COLO668 (cell line): ENCODE measurements at regions not wholly inside any gene's neighbourhood (a gene's known extent, or its start where the extent isn't known, plus 50 kb on each side); places are given as distances from the start of the nearest gene placed in this dataset.
A peak's percentile ranks its signal among the peaks of the same experiment; 100 is the strongest.

Experiments used
- DNase-seq: peaks from one replicate; lab custom pipeline; 2025; ENCODE audit not compliant: unreplicated experiment; lab: John Stamatoyannopoulos, UW

DNA sequence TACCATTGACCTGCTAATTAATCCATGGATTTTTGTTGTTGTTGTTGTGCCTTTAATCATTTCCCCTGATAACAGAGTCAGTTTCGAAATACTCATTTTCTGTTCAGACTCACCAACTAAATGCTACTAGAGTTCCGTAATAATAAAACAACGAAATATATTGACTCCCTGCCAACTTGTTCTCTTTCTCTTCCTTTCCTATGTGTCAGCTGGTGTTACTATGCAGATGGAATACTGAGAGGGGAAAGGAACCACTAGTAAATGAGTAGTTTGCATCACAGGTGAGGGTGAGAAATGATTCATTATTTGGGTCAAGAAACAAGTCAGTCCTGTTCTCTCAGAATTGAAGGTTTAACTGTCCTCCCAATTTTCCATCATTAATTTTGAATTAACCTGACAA is 1027.3 kb downstream of the TUSC7 start:
- DNase-seq: no peak

DNA sequence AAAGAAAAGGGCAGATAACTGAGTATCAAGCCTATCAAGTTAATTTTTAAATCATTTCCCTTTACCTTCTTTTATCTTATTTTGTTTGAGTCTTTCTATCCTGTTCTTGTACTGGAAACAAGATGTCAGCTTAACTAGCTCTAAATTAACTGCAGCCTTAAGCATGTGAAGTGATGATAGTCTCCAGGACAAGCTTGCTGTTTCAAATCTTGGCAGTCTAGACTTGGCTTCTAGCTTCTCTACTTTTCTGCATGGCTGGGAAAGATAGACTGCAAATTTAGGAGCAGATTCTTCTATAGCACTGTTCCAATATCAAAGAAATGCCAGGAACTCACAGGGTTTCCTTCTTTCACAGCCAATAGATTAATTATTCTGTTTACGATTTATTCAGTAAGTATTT is 1034.4 kb downstream of the TUSC7 start:
- DNase-seq: no peak

GRCh38 chr3:117744935-117745334 is 1035.4 kb downstream of the TUSC7 start:
- DNase-seq: no peak

- DNase-seq: no peak
Measured at GRCh38 chr3:117745516-117745915, 1035.9 kb downstream of the TUSC7 start.

DNA sequence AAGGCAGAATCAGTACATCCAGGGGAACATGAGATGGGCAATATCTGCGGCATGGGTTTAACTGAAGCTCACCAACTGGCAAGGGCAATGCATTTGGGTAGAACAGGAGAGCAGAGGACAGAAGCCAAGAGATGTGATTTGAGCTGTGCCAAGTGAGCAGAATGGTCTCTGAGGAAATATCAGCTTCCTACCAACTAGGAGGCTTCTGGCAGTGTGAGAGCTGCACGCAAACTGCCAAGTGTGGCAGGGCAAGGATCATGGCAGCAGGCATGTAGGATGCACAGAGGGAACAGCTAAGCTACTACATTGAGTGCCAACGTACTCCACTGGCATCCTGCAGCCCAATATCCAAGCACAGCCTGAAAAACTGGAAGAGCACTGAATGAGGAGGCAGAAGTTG is 1036.5 kb downstream of the TUSC7 start:
- DNase-seq: no peak

DNA sequence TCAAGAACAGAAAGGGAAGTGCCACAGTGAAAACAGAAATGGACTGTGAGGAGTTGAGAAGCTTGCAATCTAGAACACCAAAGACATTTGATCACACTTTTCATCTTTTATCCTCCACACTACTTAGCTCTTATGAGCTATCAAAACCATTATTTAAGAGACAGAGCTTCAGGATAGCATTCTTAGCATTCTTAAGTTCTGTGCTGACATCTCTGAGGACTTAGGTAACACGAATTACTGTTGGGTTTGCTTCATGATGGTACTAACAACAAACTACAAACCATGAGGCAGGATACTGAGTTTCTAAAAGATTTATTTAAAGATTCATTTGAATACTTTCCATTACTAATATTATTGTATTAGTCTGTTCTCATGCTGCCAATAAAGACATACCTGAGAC is 1038.6 kb downstream of the TUSC7 start:
- DNase-seq: no peak

- no peak for DNase-seq
Measured at GRCh38 chr3:117750674-117751269, 1041.2 kb downstream of the TUSC7 start.

DNA sequence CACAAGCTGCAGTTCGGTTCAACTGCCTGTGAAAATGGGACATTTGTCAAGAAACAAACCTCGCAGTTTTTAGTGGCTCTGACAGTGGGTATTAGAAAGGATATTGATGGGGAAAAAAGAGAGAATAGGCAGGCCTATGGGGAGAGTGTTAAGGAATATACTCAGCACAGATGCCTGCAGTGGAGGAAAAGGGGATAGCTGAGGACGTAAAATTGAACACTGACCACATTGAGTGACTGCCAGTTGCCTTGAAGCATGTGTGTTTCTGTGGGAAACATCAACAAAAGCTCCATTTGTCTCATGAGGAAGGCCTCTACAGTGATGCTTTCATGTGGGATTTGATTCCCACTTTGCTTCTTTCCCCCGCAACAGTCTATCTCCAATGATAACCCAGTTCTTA is 1042.1 kb downstream of the TUSC7 start:
- no peak for DNase-seq

GRCh38 chr3:117752984-117753717 is 1043.6 kb downstream of the TUSC7 start:
- DNase-seq: no peak

DNA sequence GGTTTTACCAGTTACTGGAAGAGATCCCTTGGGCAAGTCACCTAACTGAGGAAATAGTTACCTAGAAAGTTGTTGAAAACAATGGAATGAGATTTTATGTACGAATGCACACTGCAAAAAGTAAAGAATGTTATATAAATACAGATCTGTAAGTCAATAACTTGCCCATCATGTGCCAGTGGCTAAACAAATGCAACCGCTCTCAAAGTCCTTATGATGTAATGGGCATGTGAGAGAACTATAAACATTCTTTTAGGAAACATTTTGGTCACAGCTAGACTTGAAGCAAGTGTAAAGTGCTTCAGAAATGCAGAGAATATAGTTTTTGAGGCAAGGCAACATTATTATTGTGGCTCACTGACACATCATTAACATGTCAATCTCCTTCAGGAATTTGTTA is 1044.5 kb downstream of the TUSC7 start:
- no peak for DNase-seq

- no peak for DNase-seq
Measured at GRCh38 chr3:117754841-117755240, 1045.3 kb downstream of the TUSC7 start.

- peak; percentile 21 for DNase-seq
Measured at GRCh38 chr3:117756563-117756962, 1047.0 kb downstream of the TUSC7 start.

- DNase-seq: no peak
Measured at GRCh38 chr3:117761703-117762620, 1052.4 kb downstream of the TUSC7 start.

- no peak for DNase-seq
Measured at GRCh38 chr3:117762621-117763037, 1053.0 kb downstream of the TUSC7 start.

GRCh38 chr3:117763561-117763960 is 1054.0 kb downstream of the TUSC7 start:
- DNase-seq: no peak

DNA sequence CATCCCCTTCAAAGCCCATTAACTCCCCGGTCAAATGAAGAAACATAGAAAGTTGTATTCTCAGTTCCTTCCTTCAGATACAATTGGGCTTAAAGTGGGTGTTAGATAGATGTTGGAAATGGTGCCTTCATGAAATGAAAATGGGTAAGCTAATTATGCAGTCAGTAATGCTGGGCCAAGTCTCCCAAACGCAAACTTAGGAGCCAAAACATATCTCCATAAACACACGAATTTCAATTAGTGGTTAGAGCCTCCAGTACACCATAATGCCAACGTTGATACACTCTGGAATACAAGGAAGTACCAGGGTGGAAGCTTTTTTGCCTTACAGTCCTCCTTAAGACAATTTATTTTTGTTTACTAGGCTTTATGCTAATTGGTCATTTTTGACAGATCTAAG is 1059.0 kb downstream of the TUSC7 start:
- no peak for DNase-seq

GRCh38 chr3:117774130-117774529 is 1064.6 kb downstream of the TUSC7 start:
- DNase-seq: no peak

DNA sequence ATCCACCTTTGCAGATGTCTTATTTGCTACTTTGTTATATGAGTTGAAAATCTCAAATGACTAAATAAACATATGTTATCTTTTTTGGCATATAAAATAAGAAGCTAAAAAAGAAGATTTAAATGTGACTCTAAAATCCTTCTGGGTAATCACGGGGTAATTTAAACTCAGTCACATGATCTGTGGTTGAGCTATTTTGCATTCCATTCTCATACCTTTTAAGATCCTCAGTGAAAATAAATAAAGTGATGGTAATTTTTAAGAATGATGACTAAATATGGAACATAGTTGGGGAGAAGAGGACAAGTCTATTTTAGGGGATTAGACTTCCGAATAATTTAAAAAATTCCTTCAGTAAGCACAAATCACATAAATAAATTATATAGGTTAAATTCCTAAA is 1076.8 kb downstream of the TUSC7 start:
- DNase-seq: no peak

DNA sequence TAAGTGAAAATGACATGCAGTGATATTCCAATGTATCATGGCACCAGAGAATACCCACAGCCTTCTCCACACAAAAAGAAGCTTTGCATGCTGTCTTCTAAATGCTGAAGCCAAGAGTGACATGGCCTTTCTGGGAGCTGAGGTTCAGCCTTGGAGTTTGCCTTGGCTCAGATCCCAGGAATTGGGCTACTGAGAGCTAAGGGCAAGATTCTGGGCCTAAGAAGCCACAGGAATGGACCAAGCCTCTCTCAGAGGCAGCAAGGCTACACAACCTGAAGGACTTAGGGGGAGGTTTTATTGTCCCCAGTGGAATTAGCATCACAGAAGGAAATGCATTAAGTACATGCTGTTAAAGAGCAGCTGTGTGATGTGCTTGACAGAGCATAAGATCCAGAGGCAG is 1078.5 kb downstream of the TUSC7 start:
- DNase-seq: no peak

DNA sequence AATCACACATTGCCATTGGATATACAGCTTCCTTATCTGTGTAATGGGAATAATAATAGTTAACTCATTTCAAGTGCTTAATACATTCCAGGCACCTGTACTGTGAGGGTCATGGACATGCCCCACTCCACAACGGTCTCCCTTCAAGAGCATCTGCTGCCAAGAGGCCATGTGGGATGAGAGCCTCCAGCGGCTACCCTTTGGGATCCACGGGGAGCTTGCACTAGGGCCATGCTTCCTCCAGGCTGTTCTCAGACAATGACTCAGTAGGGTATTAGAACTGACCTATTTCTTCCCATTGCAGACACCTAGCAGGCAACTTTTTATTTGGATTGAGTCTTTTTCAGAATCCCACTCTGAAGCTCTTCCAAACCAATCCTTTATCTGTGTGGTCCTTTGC is 1078.9 kb downstream of the TUSC7 start:
- DNase-seq: no peak

DNA sequence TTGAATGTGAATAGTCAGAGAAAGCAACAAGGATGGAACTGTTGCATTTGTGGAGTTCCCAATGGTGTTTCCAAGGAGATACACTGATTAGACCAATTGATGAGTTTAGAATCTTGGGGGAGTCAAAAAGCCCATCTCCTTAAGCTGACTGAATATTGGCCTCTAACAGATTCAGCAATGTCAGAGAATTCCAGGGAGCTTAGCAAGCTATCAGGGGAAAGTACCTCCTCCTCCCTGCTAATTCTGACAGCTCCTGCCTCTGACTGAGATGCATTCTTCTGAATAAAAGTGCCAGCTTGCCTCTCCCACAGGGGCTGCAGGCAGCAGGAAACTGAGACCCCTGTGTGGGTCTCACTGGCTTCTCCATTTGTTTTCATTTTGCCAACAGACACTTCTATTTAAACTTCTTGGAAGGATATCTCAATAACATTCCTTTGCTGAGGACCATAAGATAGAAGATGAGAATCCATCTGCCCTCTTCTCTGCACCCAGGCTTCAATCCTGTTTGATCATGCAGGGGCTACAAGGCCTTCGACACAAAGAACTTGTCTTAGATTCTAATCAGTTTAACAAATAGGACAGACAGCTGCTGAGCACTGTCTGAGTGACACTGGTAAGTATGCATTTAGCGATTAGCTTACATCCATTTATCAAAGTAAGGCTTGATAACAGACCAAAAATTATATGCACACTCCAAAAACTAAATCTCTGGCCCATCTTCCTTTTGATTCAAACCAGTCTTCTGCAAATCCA is 1080.8 kb downstream of the TUSC7 start:
- no peak for DNase-seq
